DOHH2 (cell line): ENCODE measurements at regions not wholly inside any gene's neighbourhood (a gene's known extent, or its start where the extent isn't known, plus 50 kb on each side); places are given as distances from the start of the nearest gene placed in this dataset.

ENCODE experiments used
- H3F3A ChIP-seq: fragments of 200-600 bp; sonication (generic), shearing (Covaris generic); 2 replicates; pipeline ENCODE4 v1.6.0; 2016; ENCODE audit warnings: antibody characterized with exemption, mild to moderate bottlenecking; ENCODE audit not compliant: control insufficient read depth, insufficient read depth
- H3K27ac ChIP-seq: fragments of 200-600 bp; sonication (generic); 2 replicates; pipeline ENCODE4 v1.5.1; 2014; ENCODE audit warnings: low read depth, mild to moderate bottlenecking, low read length, moderate library complexity
- H3K27me3 ChIP-seq: fragments of 200-600 bp; sonication (generic); 2 replicates; pipeline ENCODE4 v1.6.1; 2014; ENCODE audit warnings: mild to moderate bottlenecking, low read length, mixed read lengths; ENCODE audit not compliant: control insufficient read depth
- H3K36me3 ChIP-seq: fragments of 200-600 bp; sonication (generic); 2 replicates; pipeline ENCODE4 v1.6.1; 2014; ENCODE audit warnings: mild to moderate bottlenecking, low read length, moderate library complexity, mixed read lengths; ENCODE audit not compliant: control insufficient read depth
- H3K4me1 ChIP-seq: fragments of 200-600 bp; sonication (generic); 2 replicates; pipeline ENCODE4 v1.6.1; 2014; ENCODE audit warnings: mild to moderate bottlenecking, low read length, mixed read lengths; ENCODE audit not compliant: control insufficient read depth
- H3K4me2 ChIP-seq: fragments of 200-600 bp; sonication (generic); 2 replicates; pipeline ENCODE4 v1.6.0; 2014; ENCODE audit warnings: mild to moderate bottlenecking, low read length, moderate library complexity
- H3K4me3 ChIP-seq: fragments of 200-600 bp; sonication (generic); 2 replicates; pipeline ENCODE4 v1.5.1; 2014; ENCODE audit warnings: mild to moderate bottlenecking, low read length, mixed read lengths
- H3K79me2 ChIP-seq: fragments of 200-600 bp; sonication (generic); 2 replicates; pipeline ENCODE4 v1.6.1; 2014; ENCODE audit warnings: mild to moderate bottlenecking, low read length, mixed read lengths; ENCODE audit not compliant: control insufficient read depth
- H3K9me2 ChIP-seq: fragments of 200-600 bp; sonication (generic); replicated peaks from 2 replicates; pipeline ENCODE4 v1.6.1; 2014; ENCODE audit warnings: mild to moderate bottlenecking, low read length, mixed read lengths; ENCODE audit not compliant: control insufficient read depth
- H3K9me3 ChIP-seq: fragments of 200-600 bp; sonication (generic); 2 replicates; pipeline ENCODE4 v1.6.1; 2014; ENCODE audit warnings: antibody characterized with exemption, low read length, mixed read lengths; ENCODE audit not compliant: control insufficient read depth, insufficient read depth
- H4K20me1 ChIP-seq: fragments of 200-600 bp; sonication (generic); 2 replicates; pipeline ENCODE4 v1.6.0; 2014; ENCODE audit warnings: low read depth, mild to moderate bottlenecking, antibody characterized with exemption, low read length, moderate library complexity; ENCODE audit not compliant: control insufficient read depth, insufficient read depth
- CTCF ChIP-seq: fragments of 200-600 bp; sonication (generic); IDR thresholded peaks from one replicate; pipeline ENCODE4 v1.5.1; 2014; ENCODE audit warnings: antibody characterized with exemption, mild to moderate bottlenecking, low read depth, low read length; ENCODE audit not compliant: poor library complexity, severe bottlenecking
- EZH2phosphoT487 ChIP-seq: fragments of 200-600 bp; sonication (generic); IDR thresholded peaks from 2 replicates; pipeline ENCODE4 v1.6.1; 2017; ENCODE audit warnings: borderline replicate concordance, mild to moderate bottlenecking, antibody characterized with exemption, low read length, moderate library complexity, mixed read lengths

- H4K20me1 ChIP-seq, result no peaks in the 10 kb centered on the region
- no peak for TF ChIP-seq EZH2phosphoT487
- no peak for TF ChIP-seq CTCF
- H3K27me3 ChIP-seq, result no peaks in the 10 kb centered on the region
- H3K4me1 ChIP-seq, result no peaks in the 10 kb centered on the region
- H3K79me2 ChIP-seq, result no peaks in the 10 kb centered on the region
- H3K36me3 ChIP-seq, result no peaks in the 10 kb centered on the region
- no peaks in the 10 kb centered on the region for H3F3A ChIP-seq
- no peak overlapping the region for H3K27ac ChIP-seq
- no peak overlapping the region for H3K4me2 ChIP-seq
- H3K9me3 ChIP-seq, result no peaks in the 10 kb centered on the region
- no peaks in the 10 kb centered on the region for H3K9me2 ChIP-seq
- no peak overlapping the region for H3K4me3 ChIP-seq
Measured at GRCh38 chr22:27487600-27488452, 313.7 kb downstream of the MN1 start.

GRCh38 chr22:27488456-27489177 is 312.9 kb downstream of the MN1 start:
- Histone ChIP-seq H3K36me3 (no peaks in the 10 kb centered on the region), H3K27me3 (no peaks in the 10 kb centered on the region), H3K9me2 (no peaks in the 10 kb centered on the region), H3F3A (no peaks in the 10 kb centered on the region), H3K4me2 (no peak overlapping the region), H3K9me3 (no peaks in the 10 kb centered on the region), H3K4me3 (no peak overlapping the region), H3K27ac (no peak overlapping the region), H3K79me2 (no peaks in the 10 kb centered on the region), H3K4me1 (no peaks in the 10 kb centered on the region), H4K20me1 (no peaks in the 10 kb centered on the region)
- TF ChIP-seq EZH2phosphoT487 (no peak), CTCF (no peak)

GRCh38 chr22:27489178-27489675 is 312.3 kb downstream of the MN1 start:
- TF ChIP-seq EZH2phosphoT487, result no peak
- no peak for TF ChIP-seq CTCF
- no peak overlapping the region for H3K4me3 ChIP-seq
- H3K36me3 ChIP-seq, result no peaks in the 10 kb centered on the region

More at GRCh38 chr22:27489178-27489675, 312.3 kb downstream of the MN1 start:
- H3F3A ChIP-seq, result no peaks in the 10 kb centered on the region
- no peaks in the 10 kb centered on the region for H3K79me2 ChIP-seq
- no peak overlapping the region for H3K27ac ChIP-seq
- no peaks in the 10 kb centered on the region for H4K20me1 ChIP-seq
- H3K9me2 ChIP-seq, result no peaks in the 10 kb centered on the region
- H3K4me2 ChIP-seq, result no peak overlapping the region
- no peaks in the 10 kb centered on the region for H3K9me3 ChIP-seq
- H3K4me1 ChIP-seq, result no peaks in the 10 kb centered on the region
- H3K27me3 ChIP-seq, result no peaks in the 10 kb centered on the region
